ENCODE measurements at regions not wholly inside any gene's neighbourhood (a gene's known extent, or its start where the extent isn't known, plus 50 kb on each side); places are given as distances from the start of the nearest gene placed in this dataset.

- Mint-ChIP-seq H3K4me3 (no peak overlapping the region), H3K27me3 (ENCODE audit: low read depth, poor library complexity) (peaks cover 3% of the 10 kb centered on the region), H3K4me1 (no peaks in the 10 kb centered on the region), H3K9me3 (no peaks in the 10 kb centered on the region), H3K36me3 (ENCODE audit: low read depth) (no peaks in the 10 kb centered on the region), H3K27ac (no peak overlapping the region)
- DNase-seq, result no peak
- no peak for TF ChIP-seq CTCF (IDR thresholded peaks at IDR 0.05)
Observed at GRCh38 chr6:95698271-95698670, 120.9 kb downstream of the MANEA start.

- Mint-ChIP-seq H3K9me3 (peaks cover 17% of the 10 kb centered on the region), H3K4me3 (no peak overlapping the region), H3K36me3 (ENCODE audit: low read depth) (no peaks in the 10 kb centered on the region), H3K27ac (no peak overlapping the region), H3K27me3 (ENCODE audit: low read depth, poor library complexity) (peaks cover 7% of the 10 kb centered on the region), H3K4me1 (no peaks in the 10 kb centered on the region)
- DNase-seq, result no peak
- no peak for TF ChIP-seq CTCF (IDR thresholded peaks at IDR 0.05)
Observed at GRCh38 chr6:95723638-95724037, 146.3 kb downstream of the MANEA start.

- H3K9me3 Mint-ChIP-seq, result peaks cover 3% of the 10 kb centered on the region
- H3K27me3 Mint-ChIP-seq (ENCODE audit: low read depth, poor library complexity), result no peaks in the 10 kb centered on the region
- no peaks in the 10 kb centered on the region for H3K36me3 Mint-ChIP-seq (ENCODE audit: low read depth)
- no peak overlapping the region for H3K27ac Mint-ChIP-seq
- no peak overlapping the region for H3K4me3 Mint-ChIP-seq
- TF ChIP-seq CTCF (IDR thresholded peaks at IDR 0.05), result no peak
- no peak for DNase-seq
- H3K4me1 Mint-ChIP-seq, result no peaks in the 10 kb centered on the region
Observed at GRCh38 chr6:95725344-95725743, 148.0 kb downstream of the MANEA start.

- H3K4me3 Mint-ChIP-seq, result no peak overlapping the region
Observed at GRCh38 chr6:95740157-95740556, 162.8 kb downstream of the MANEA start.

GRCh38 chr6:95741045-95741444, 163.7 kb downstream of the MANEA start:
- no peak for TF ChIP-seq CTCF (IDR thresholded peaks at IDR 0.05)
- Mint-ChIP-seq H3K36me3 (ENCODE audit: low read depth) (no peaks in the 10 kb centered on the region), H3K4me1 (no peaks in the 10 kb centered on the region), H3K9me3 (no peaks in the 10 kb centered on the region), H3K4me3 (no peak overlapping the region), H3K27me3 (ENCODE audit: low read depth, poor library complexity) (no peaks in the 10 kb centered on the region), H3K27ac (no peak overlapping the region)
- DNase-seq, result no peak

More at GRCh38 chr6:95740157-95740556, 162.8 kb downstream of the MANEA start:
- H3K4me1 Mint-ChIP-seq, result no peaks in the 10 kb centered on the region
- DNase-seq, result no peak
- no peaks in the 10 kb centered on the region for H3K27me3 Mint-ChIP-seq (ENCODE audit: low read depth, poor library complexity)
- H3K9me3 Mint-ChIP-seq, result no peaks in the 10 kb centered on the region
- no peak overlapping the region for H3K27ac Mint-ChIP-seq
- no peak for TF ChIP-seq CTCF (IDR thresholded peaks at IDR 0.05)
- no peaks in the 10 kb centered on the region for H3K36me3 Mint-ChIP-seq (ENCODE audit: low read depth)

GRCh38 chr6:95742767-95743289, 165.5 kb downstream of the MANEA start:
- no peak overlapping the region for H3K27ac Mint-ChIP-seq
- no peak for DNase-seq
- H3K27me3 Mint-ChIP-seq (ENCODE audit: low read depth, poor library complexity), result no peaks in the 10 kb centered on the region
- H3K36me3 Mint-ChIP-seq (ENCODE audit: low read depth), result no peaks in the 10 kb centered on the region
- H3K4me3 Mint-ChIP-seq, result no peak overlapping the region
- no peak for TF ChIP-seq CTCF (IDR thresholded peaks at IDR 0.05)
- no peaks in the 10 kb centered on the region for H3K9me3 Mint-ChIP-seq
- H3K4me1 Mint-ChIP-seq, result no peaks in the 10 kb centered on the region
